HG03565 (cell line): ENCODE measurements at regions not wholly inside any gene's neighbourhood (a gene's known extent, or its start where the extent isn't known, plus 50 kb on each side); places are given as distances from the start of the nearest gene placed in this dataset.
"Not testable (repeated sequence)": the region's sequence is repeated elsewhere in the genome, so short reads cannot be mapped to it uniquely, and the experiment has no call there.

Experiments used
- ATAC-seq: cut with Tn5 transposase; IDR thresholded peaks from one replicate; pipeline ENCODE4 v1.9.1; 2021; ENCODE audit warnings: mild to moderate bottlenecking, moderate library complexity; ENCODE audit not compliant: unreplicated experiment

- no peak for ATAC-seq
Observed at GRCh38 chr2:60259781-60260180, 293.7 kb downstream of the BCL11A start.

- no peak for ATAC-seq
Observed at GRCh38 chr2:60252581-60253150, 300.8 kb downstream of the BCL11A start.

GRCh38 chr2:60251247-60251646 is 302.2 kb downstream of the BCL11A start:
- no peak for ATAC-seq

GRCh38 chr2:60249879-60250278 is 303.6 kb downstream of the BCL11A start:
- ATAC-seq: no peak

GRCh38 chr2:60247471-60247870 is 306.0 kb downstream of the BCL11A start:
- no peak for ATAC-seq

GRCh38 chr2:60246583-60246982 is 306.9 kb downstream of the BCL11A start:
- ATAC-seq: no peak

GRCh38 chr2:60234274-60234986 is 319.0 kb downstream of the BCL11A start:
- ATAC-seq: no peak

- ATAC-seq: no peak
Observed at GRCh38 chr2:60230596-60230995, 322.9 kb downstream of the BCL11A start.

GRCh38 chr2:60230037-60230436 is 323.4 kb downstream of the BCL11A start:
- no peak for ATAC-seq

GRCh38 chr2:60226943-60227342 is 326.5 kb downstream of the BCL11A start:
- no peak for ATAC-seq

- ATAC-seq: no peak
Observed at GRCh38 chr2:60226191-60226590, 327.3 kb downstream of the BCL11A start.

- no peak for ATAC-seq
Observed at GRCh38 chr2:60223859-60224258, 329.6 kb downstream of the BCL11A start.

- ATAC-seq: no peak
Observed at GRCh38 chr2:60221098-60221497, 332.4 kb downstream of the BCL11A start.

GRCh38 chr2:60219536-60219935 is 333.9 kb downstream of the BCL11A start:
- no peak for ATAC-seq

- ATAC-seq: no peak
Observed at GRCh38 chr2:60216452-60216995, 336.9 kb downstream of the BCL11A start.

- no peak for ATAC-seq
Observed at GRCh38 chr2:60215386-60215901, 338.0 kb downstream of the BCL11A start.

- no peak for ATAC-seq
Observed at GRCh38 chr2:60214626-60214875, 338.9 kb downstream of the BCL11A start.

- ATAC-seq: no peak
Observed at GRCh38 chr2:60213865-60214625, 339.4 kb downstream of the BCL11A start.

- ATAC-seq: no peak
Observed at GRCh38 chr2:60212181-60212945, 341.1 kb downstream of the BCL11A start.

- ATAC-seq: not testable (repeated sequence)
Observed at GRCh38 chr2:60189006-60189405, 364.4 kb downstream of the BCL11A start.

- no peak for ATAC-seq
Observed at GRCh38 chr2:60175290-60175689, 378.2 kb downstream of the BCL11A start.
